ENCODE measurements at regions not wholly inside any gene's neighbourhood (a gene's known extent, or its start where the extent isn't known, plus 50 kb on each side); places are given as distances from the start of the nearest gene placed in this dataset.

- no peak for DNase-seq (ENCODE audit: low spot score)
These were observed 50.8 kb upstream of the KCNJ6 start for GRCh38 chr21:37967036-37967435.

GRCh38 chr21:37968744-37969143 lies 52.5 kb upstream of the KCNJ6 start:
- no peak for DNase-seq (ENCODE audit: low spot score)

- no peak for DNase-seq (ENCODE audit: low spot score)
These were observed 54.3 kb upstream of the KCNJ6 start for GRCh38 chr21:37970548-37970947.

- DNase-seq (ENCODE audit: low spot score), result no peak
These were observed 55.2 kb upstream of the KCNJ6 start for GRCh38 chr21:37971390-37971950.

GRCh38 chr21:37974081-37974480 lies 57.8 kb upstream of the KCNJ6 start:
- no peak for DNase-seq (ENCODE audit: low spot score)

GRCh38 chr21:37982496-37983318 lies 66.5 kb upstream of the KCNJ6 start:
- no peak for DNase-seq (ENCODE audit: low spot score)

- no peak for DNase-seq (ENCODE audit: low spot score)
These were observed 67.3 kb upstream of the KCNJ6 start for GRCh38 chr21:37983336-37984095.

GRCh38 chr21:37984416-37984815 lies 68.2 kb upstream of the KCNJ6 start:
- DNase-seq (ENCODE audit: low spot score), result no peak

GRCh38 chr21:37986000-37986399 lies 69.7 kb upstream of the KCNJ6 start:
- no peak for DNase-seq (ENCODE audit: low spot score)

- no peak for DNase-seq (ENCODE audit: low spot score)
These were observed 70.6 kb upstream of the KCNJ6 start for GRCh38 chr21:37986751-37987399.

- DNase-seq (ENCODE audit: low spot score), result no peak
These were observed 71.4 kb upstream of the KCNJ6 start for GRCh38 chr21:37987668-37988067.

- DNase-seq (ENCODE audit: low spot score), result no peak
These were observed 76.8 kb upstream of the KCNJ6 start for GRCh38 chr21:37993071-37993470.

GRCh38 chr21:37994211-37994610 lies 78.0 kb upstream of the KCNJ6 start:
- no peak for DNase-seq (ENCODE audit: low spot score)

- no peak for DNase-seq (ENCODE audit: low spot score)
These were observed 96.4 kb upstream of the KCNJ6 start for GRCh38 chr21:38012672-38013071.

GRCh38 chr21:38013741-38014140 lies 97.5 kb upstream of the KCNJ6 start:
- DNase-seq (ENCODE audit: low spot score), result no peak

GRCh38 chr21:38014298-38014697 lies 98.0 kb upstream of the KCNJ6 start:
- DNase-seq (ENCODE audit: low spot score), result no peak

GRCh38 chr21:38027901-38028498 lies 111.7 kb upstream of the KCNJ6 start:
- DNase-seq (ENCODE audit: low spot score), result no peak

GRCh38 chr21:38032082-38032801 lies 116.0 kb upstream of the KCNJ6 start:
- no peak for DNase-seq (ENCODE audit: low spot score)

GRCh38 chr21:38036016-38036415 lies 119.8 kb upstream of the KCNJ6 start:
- DNase-seq (ENCODE audit: low spot score), result no peak

GRCh38 chr21:38037416-38037815 lies 121.2 kb upstream of the KCNJ6 start:
- DNase-seq (ENCODE audit: low spot score), result no peak

- DNase-seq (ENCODE audit: low spot score), result no peak
These were observed 123.1 kb upstream of the KCNJ6 start for GRCh38 chr21:38039369-38039768.

GRCh38 chr21:38039841-38040240 lies 123.6 kb upstream of the KCNJ6 start:
- no peak for DNase-seq (ENCODE audit: low spot score)

Data from D341Med (cell line).